Lower leg skin (tissue), 3 donors: ENCODE measurements at regions not wholly inside any gene's neighbourhood (a gene's known extent, or its start where the extent isn't known, plus 50 kb on each side); places are given as distances from the start of the nearest gene placed in this dataset.

Experiments used
- CTCF ChIP-seq, 3 donors: fragments of 450-650 bp; IDR thresholded peaks; one replicate each; pipeline ENCODE4 v1.5.1; 2016; ENCODE audit warnings: antibody characterized with exemption in 3 of 3, mild to moderate bottlenecking in 3 of 3, moderate library complexity in 2 of 3
- POLR2A ChIP-seq, 2 donors: fragments of 450-650 bp; IDR thresholded peaks; one replicate each; pipeline ENCODE4 v1.6.1; 2016 to 2017; ENCODE audit warnings: antibody characterized with exemption in 2 of 2, mild to moderate bottlenecking in 1 of 2, moderate library complexity in 1 of 2

GRCh38 chr11:41980741-41981140 lies 521.3 kb upstream of the LRRC4C start:
- TF ChIP-seq CTCF (IDR thresholded peaks at IDR 0.05) (no peak), POLR2A (IDR thresholded peaks at IDR 0.05) (no peak)
